Sigmoid colon (tissue), 6 donors: ENCODE measurements at regions not wholly inside any gene's neighbourhood (a gene's known extent, or its start where the extent isn't known, plus 50 kb on each side); places are given as distances from the start of the nearest gene placed in this dataset.

Experiments used
- DNase-seq: peaks from one replicate; pipeline ENCODE4 v3.0.0-alpha.2; 2019
- H3K27ac ChIP-seq, 4 donors: fragments of 200-600 bp; sonication (generic); one replicate each; pipeline ENCODE4 v1.5.1; 2016 to 2019; ENCODE audit warnings: mild to moderate bottlenecking in 1 of 4
- H3K27me3 ChIP-seq, 3 donors: fragments of 200-600 bp; sonication (generic); one replicate each; pipeline ENCODE4 v1.5.1; 2019; ENCODE audit warnings: mild to moderate bottlenecking in 1 of 3
- H3K36me3 ChIP-seq, 4 donors: fragments of 200-600 bp; sonication (generic); one replicate each; pipeline ENCODE4 v1.5.1; 2016 to 2019
- H3K4me1 ChIP-seq, 4 donors: fragments of 200-600 bp; sonication (generic); one replicate each; pipeline ENCODE4 v1.5.1; 2017 to 2019
- H3K4me3 ChIP-seq, 4 donors: fragments of 200-600 bp; sonication (generic); one replicate each; pipeline ENCODE4 v1.5.1; 2017 to 2019; ENCODE audit warnings: mild to moderate bottlenecking in 2 of 4, moderate library complexity in 1 of 4
- H3K9me3 ChIP-seq, 4 donors: fragments of 200-600 bp in 3 of 4; sonication (generic) in 3 of 4; one replicate each; pipeline versions ENCODE4 v1.5.1 to v1.6.1; 2013 to 2019
- EP300 ChIP-seq, 4 donors: sonication (generic); formaldehyde crosslinking; IDR thresholded peaks; one replicate each; pipeline ENCODE4 v1.6.1; 2017; ENCODE audit warnings: antibody characterized with exemption in 4 of 4
- POLR2A ChIP-seq, 2 donors: fragments of 450-650 bp; IDR thresholded peaks; one replicate each; pipeline ENCODE4 v1.6.1; 2016; ENCODE audit warnings: antibody characterized with exemption in 2 of 2, mild to moderate bottlenecking in 2 of 2, moderate library complexity in 2 of 2
- POLR2AphosphoS5 ChIP-seq, 4 donors: sonication (generic); formaldehyde crosslinking; IDR thresholded peaks; one replicate each; pipeline ENCODE4 v1.6.1; 2017; ENCODE audit warnings: antibody characterized with exemption in 4 of 4
- WGBS, 2 donors: extraction: QIAGEN DNeasy Blood & Tissue Kit; methylation state at CpG; one replicate each; pipeline ENCODE4 v1.1.7; 2013; 5-methylcytosine and 5-hydroxymethylcytosine counted together
- intact Hi-C: fragments of 100-400 bp; cut with DNase I; formaldehyde crosslinking; loops from one replicate; pipeline ENCODE4 v1.15.1; 2023
- TF ChIP-seq, protein P1 (sequence below), 4 experiments: fragments of 450-650 bp in 3 of 4; fragments of 200-600 bp in 1 of 4; IDR thresholded peaks; one replicate each; pipeline ENCODE4 v1.5.1; 2016 to 2019; ENCODE audit warnings: antibody characterized with exemption in 4 of 4, mild to moderate bottlenecking in 3 of 4, moderate library complexity in 2 of 4
- donor health status: healthy with polysubstance abuse.
- donor health status: healthy.

DNA sequence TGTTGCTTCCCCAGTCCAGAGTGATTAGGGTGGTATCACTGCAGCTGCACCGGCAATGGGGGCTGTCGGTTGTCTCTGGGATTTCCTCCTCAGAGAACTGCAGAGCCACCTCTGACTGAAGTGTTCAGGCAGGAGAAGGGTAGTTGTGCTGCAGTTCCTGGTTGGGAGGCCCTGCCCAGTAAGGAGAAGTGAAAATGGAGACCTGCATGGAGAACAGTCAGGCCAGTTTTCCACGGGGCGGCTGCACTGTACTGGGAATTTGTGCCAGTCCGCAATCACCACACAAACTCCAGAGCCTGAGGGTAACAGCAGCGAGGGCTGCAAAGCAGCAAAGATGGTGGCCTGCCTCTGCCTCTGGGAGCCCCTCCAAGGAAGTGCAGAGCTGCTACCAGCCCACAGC lies 58.1 kb upstream of the CCDC190 start:
- no peak for DNase-seq
- Histone ChIP-seq H3K27me3 (no peaks in the 10 kb centered on the region), H3K9me3 (no peaks in the 10 kb centered on the region), H3K4me3 (no peak overlapping the region), H3K4me1 (no peaks in the 10 kb centered on the region), H3K36me3 (no peaks in the 10 kb centered on the region), H3K27ac (no peak overlapping the region)
- 85 to 86% methylated on average over 6 of the region's 6 CpGs for WGBS, 2 donors
- TF ChIP-seq POLR2A (IDR thresholded peaks at IDR 0.05), result no peak
- TF ChIP-seq, protein P1, sequence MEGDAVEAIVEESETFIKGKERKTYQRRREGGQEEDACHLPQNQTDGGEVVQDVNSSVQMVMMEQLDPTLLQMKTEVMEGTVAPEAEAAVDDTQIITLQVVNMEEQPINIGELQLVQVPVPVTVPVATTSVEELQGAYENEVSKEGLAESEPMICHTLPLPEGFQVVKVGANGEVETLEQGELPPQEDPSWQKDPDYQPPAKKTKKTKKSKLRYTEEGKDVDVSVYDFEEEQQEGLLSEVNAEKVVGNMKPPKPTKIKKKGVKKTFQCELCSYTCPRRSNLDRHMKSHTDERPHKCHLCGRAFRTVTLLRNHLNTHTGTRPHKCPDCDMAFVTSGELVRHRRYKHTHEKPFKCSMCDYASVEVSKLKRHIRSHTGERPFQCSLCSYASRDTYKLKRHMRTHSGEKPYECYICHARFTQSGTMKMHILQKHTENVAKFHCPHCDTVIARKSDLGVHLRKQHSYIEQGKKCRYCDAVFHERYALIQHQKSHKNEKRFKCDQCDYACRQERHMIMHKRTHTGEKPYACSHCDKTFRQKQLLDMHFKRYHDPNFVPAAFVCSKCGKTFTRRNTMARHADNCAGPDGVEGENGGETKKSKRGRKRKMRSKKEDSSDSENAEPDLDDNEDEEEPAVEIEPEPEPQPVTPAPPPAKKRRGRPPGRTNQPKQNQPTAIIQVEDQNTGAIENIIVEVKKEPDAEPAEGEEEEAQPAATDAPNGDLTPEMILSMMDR (IDR thresholded peaks at IDR 0.05), result no peak
- no peak for TF ChIP-seq EP300 (IDR thresholded peaks at IDR 0.05)
- TF ChIP-seq POLR2AphosphoS5 (IDR thresholded peaks at IDR 0.05), result no peak
- intact Hi-C loops, result no loop called here

DNA sequence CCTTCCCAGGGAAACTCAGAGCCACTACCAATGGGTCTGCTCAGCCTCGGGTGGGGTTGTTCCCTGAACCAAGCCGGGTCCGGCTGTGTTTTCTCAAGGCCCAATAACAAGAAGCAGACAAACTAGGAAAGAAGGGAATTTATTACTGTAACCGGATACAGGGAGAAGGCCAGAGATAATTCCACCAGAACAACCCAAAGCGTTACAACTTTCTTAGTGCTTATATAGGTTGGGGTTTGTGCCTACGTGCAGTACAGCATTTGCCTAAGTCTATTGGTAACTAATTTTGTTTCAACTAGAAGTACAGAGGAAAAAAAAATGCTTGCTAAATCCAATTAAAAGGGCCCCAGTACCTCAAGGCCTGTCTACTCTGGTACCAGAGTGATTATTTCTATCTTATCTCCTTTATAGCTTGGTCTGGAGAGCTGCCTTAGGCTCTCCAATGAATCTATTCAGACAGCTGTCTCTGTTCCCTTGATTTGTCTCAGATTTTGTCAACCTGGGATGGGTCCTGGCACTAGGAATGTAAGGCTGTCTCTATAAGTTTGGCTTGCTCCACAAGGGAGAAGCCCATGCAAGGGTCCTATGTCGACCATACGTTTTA lies 57.3 kb upstream of the CCDC190 start:
- Histone ChIP-seq H3K27me3 (no peaks in the 10 kb centered on the region), H3K4me3 (no peak overlapping the region), H3K4me1 (no peaks in the 10 kb centered on the region), H3K36me3 (no peaks in the 10 kb centered on the region), H3K27ac (no peak overlapping the region), H3K9me3 (no peaks in the 10 kb centered on the region)
- TF ChIP-seq, protein P1 (IDR thresholded peaks at IDR 0.05), result no peak
- TF ChIP-seq POLR2A (IDR thresholded peaks at IDR 0.05) (no peak), EP300 (IDR thresholded peaks at IDR 0.05) (no peak), POLR2AphosphoS5 (IDR thresholded peaks at IDR 0.05) (no peak)
- intact Hi-C loops, result no loop called here
- no peak for DNase-seq
- 39 to 64% methylated on average over 8 of the region's 8 CpGs for WGBS, 2 donors

DNA sequence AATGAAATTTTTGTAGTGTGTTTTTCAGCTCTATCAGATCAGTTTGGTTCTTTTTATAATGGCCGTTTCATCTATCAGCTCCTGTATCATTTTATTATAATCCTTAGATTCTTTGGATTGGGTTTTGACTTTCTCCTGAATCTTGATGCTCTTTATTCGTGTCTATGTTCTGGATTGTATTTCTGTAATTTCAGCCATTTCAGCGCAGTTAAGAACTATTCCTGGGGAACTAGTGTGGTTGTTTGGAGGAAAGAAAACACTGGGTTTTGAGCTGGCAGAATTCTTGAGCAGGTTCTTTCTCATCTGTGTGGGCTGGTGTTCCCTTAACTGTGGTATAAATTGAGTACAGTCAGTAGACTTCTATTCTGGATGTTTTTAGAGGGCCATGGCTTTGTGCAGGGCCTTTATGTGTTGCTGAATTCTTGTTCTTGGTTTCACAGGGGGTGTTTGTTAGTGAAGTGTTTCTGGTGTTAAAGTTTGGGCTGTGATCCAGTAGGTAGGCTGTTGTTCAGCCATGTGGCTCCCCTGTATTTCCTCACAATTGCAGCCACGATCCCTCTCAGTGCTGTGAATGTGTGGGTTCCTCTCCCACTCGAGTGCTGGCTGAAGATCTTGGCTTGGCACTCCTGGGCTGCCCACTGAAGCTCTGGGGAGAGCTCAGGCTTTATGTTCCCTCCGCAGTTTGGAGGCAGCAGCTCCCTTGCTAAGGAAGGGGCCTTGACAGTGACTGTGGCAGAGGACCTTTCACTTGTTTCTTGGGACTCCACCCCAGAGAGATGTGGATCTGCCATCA lies 56.0 kb upstream of the CCDC190 start:
- DNase-seq, result no peak
- intact Hi-C loops, result no loop called here
- Histone ChIP-seq H3K27me3 (no peaks in the 10 kb centered on the region), H3K27ac (no peak overlapping the region), H3K4me1 (no peaks in the 10 kb centered on the region), H3K9me3 (peaks cover 0 to 3% (median 0%) of the 10 kb centered on the region in 4 donors), H3K4me3 (no peak overlapping the region), H3K36me3 (no peaks in the 10 kb centered on the region)
- 69 to 85% methylated on average over 6 of the region's 6 CpGs for WGBS, 2 donors
- TF ChIP-seq EP300 (IDR thresholded peaks at IDR 0.05) (no peak), POLR2A (IDR thresholded peaks at IDR 0.05) (no peak), POLR2AphosphoS5 (IDR thresholded peaks at IDR 0.05) (no peak)
- TF ChIP-seq, protein P1 (IDR thresholded peaks at IDR 0.05), result no peak

DNA sequence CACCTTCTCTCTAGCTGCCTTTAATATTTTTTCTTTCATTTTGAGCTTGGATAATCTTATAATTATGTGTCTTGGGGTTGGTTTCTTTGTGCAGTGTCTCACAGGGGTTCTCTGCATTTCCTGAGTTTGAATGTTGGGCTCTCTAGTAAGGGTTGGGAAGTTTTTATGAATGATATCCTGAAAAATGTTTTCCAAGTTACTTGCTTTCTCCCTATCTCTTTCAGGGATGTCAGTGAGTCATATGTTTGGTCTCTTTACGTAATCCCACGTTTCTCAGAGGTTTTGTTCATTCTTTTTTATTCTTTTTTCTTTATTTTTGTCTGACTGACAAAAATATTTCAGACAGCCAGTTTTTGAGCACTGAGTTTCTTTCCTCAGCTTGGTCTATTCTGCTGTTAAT lies 55.4 kb upstream of the CCDC190 start:
- H3K4me3 ChIP-seq, result no peak overlapping the region
- no peaks in the 10 kb centered on the region for H3K36me3 ChIP-seq
- H3K27ac ChIP-seq, result no peak overlapping the region
- H3K27me3 ChIP-seq, result no peaks in the 10 kb centered on the region
- TF ChIP-seq, protein P1 (IDR thresholded peaks at IDR 0.05), result no peak
- TF ChIP-seq EP300 (IDR thresholded peaks at IDR 0.05), result no peak
- DNase-seq, result no peak
- intact Hi-C loops, result no loop called here
- H3K4me1 ChIP-seq, result no peaks in the 10 kb centered on the region
- 56 to 69% methylated on average over 2 of the region's 2 CpGs for WGBS, 2 donors
- H3K9me3 ChIP-seq, result peaks cover 0 to 6% (median 0%) of the 10 kb centered on the region in 4 donors
